IPS-18c (cell line): ENCODE measurements at regions not wholly inside any gene's neighbourhood (a gene's known extent, or its start where the extent isn't known, plus 50 kb on each side); places are given as distances from the start of the nearest gene placed in this dataset.

Experiments
- H3K4me3 ChIP-seq: 2 replicates; pipeline ENCODE4 v1.7.0; 2013; ENCODE audit warnings: low read depth, mild to moderate bottlenecking, low read length, moderate library complexity; ENCODE audit not compliant: insufficient read depth
- H3K9me3 ChIP-seq: one replicate; pipeline ENCODE4 v1.6.1; 2013; ENCODE audit warnings: mild to moderate bottlenecking, low read length, moderate library complexity; ENCODE audit not compliant: control insufficient read depth, insufficient read depth

DNA sequence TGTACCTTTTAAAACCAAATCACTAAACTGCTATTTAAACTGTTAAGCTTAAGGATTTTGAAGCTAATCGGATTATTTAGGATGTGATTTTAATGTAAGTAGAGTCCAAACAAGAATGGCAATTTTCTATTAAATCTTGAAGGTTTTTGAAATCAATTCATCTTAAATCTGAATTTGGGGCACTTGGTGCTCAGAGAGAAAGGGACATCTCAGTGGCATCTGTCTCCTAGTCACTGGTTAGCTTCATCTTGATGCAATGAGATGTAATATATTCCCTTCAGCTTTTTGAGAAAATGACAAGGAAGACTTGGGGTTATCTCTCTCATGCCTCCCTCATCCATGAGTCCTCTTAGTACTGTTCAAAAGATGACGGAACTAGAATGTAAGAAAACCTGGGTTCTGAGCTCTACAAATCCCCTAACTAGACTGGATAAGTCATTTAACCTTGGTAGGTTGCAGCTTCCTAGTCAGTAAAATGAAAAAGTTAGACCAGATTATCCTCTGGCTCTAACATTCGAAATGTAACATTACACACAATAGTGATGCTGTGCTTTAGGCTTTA, 198.5 kb upstream of the NEBL start:
- Histone ChIP-seq H3K9me3 (no peaks in the 10 kb centered on the region), H3K4me3 (no peak overlapping the region)

DNA sequence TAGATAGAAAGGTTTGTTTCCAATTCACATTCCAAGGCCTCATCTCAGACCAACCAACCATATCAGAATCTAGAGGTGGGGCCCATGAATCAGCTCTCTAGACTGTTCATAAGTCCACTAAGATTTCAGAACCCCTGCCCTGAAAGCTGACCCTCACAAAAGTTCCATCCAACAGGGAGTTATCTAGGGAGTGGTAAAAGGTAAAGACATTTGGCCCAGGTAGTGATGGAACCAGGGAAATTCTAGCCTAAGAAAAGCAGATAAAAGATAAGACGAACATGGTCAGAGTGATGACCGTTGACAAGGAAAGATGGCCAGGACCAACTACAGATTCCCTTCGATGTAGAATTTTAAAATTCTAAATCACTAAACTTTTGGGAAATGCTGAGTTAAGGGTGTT, 198.0 kb upstream of the NEBL start:
- H3K4me3 ChIP-seq, result no peak overlapping the region
- H3K9me3 ChIP-seq, result no peaks in the 10 kb centered on the region

DNA sequence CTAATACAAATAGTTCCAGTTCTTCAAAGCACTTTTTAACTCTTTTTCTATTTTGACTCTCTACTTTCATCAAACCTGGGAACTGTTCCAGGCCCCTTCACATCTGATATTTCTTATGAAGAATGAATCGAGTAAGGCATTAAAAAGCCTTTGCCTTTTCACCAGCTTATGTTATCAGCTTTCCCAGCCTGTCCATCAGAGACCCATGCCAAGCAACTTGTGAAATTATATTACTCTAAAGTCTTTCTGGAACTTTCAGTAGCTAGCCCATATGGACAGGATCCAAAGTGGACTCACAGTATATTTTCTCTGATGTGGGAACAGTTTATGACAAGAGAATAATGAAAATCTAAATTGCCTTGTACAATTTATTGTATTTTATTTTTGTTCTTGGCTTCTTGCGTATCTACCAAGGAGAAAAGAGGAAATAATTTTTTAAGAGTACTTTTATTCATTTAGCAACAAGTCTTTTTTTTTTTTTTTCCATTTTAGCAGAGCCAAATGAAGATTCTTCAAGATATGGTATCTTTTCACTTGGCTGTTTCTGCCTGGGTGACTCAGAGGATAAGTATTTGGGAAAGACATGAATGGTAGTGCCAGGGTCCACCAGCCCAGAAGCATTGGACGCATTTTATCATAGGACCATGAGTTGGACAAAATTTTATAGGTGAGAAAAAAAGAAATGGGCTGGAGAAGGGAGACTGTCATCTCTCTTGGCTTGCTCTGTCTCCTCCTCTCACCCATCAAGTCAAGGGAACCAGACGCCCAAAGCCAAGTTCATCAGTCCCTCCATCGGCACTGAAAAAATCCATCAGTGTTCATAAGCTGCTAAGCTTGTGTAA, 195.8 kb upstream of the NEBL start:
- Histone ChIP-seq H3K4me3 (no peak overlapping the region), H3K9me3 (no peaks in the 10 kb centered on the region)

DNA sequence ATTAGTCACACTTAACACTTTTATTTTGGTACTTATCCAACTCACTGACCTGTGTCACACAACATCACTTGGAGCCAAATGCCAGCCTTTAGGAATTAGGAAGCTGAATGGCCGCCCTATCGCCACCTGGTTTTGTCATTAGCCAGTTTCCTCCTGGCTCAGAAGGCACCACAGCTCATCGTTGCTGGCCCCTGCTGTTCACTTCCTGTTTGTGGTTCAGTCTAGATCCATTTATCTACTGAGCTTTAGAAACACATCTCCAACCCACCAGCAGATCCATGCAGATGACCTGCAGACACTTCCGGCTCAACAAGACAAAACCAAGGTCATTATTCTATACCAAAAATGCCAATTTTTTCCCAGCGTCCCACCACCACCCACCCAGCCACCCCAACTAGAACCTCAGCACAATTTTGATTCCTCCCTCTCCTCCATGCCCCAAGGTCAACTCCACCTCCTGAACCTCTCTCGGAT, 193.5 kb upstream of the NEBL start:
- Histone ChIP-seq H3K4me3 (no peak overlapping the region), H3K9me3 (no peaks in the 10 kb centered on the region)

DNA sequence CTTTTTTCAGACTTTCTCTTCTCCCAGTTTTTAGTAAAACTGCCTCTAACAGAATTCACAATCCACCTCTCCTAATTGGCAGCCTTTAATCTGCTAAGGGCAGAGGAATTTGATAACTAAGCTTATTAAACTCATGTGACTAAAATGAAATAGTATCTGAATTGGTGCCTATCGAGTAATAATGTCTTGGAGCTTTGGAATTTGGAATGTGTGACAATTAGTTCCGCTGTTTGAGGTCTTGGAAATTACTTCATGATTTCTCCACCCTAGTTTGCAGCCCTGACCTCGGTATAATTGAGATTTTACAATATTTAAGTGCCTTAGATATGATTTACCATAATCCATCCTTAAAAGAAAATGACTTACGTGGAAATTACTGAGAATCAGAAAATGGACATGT, 190.4 kb upstream of the NEBL start:
- no peak overlapping the region for H3K4me3 ChIP-seq
- H3K9me3 ChIP-seq, result no peaks in the 10 kb centered on the region

DNA sequence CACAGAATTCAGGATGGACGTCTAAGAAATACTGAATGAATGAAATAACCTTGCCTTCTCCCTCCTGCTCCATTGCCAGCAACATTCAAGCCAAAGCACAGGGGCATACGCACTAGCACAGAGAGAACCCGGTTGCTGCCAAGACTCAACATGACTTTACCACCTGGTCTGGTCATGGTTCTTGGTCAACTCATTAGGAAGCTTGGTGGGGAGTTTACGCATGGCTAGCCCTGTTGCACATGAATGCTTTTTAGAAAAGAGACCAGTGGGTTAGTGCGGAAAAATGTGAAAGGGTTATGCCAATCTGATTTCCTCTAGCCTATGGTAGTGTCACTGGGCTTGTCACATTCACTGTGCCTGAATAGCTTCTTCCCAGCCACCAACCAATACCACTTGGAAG, 187.6 kb upstream of the NEBL start:
- Histone ChIP-seq H3K9me3 (no peaks in the 10 kb centered on the region), H3K4me3 (no peak overlapping the region)

DNA sequence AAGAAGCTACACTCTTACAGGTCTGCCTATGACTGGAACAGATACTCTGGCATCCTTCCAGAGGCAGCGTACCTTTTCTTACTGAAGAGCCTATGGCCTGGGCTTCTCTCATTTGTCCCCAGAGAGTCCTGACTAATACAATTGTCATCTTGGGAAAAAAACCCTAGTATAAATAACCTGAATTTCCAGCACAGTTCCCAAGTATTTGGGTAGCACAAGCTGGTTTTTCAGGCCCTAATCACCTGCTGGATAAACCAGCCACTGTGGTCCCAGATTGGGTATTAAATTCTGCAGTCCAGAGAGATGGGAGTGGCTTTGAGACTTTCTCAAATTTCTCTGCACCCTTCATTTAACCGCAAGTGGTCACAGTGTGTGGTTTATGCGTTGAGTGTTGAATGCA, 186.8 kb upstream of the NEBL start:
- Histone ChIP-seq H3K9me3 (no peaks in the 10 kb centered on the region), H3K4me3 (no peak overlapping the region)

DNA sequence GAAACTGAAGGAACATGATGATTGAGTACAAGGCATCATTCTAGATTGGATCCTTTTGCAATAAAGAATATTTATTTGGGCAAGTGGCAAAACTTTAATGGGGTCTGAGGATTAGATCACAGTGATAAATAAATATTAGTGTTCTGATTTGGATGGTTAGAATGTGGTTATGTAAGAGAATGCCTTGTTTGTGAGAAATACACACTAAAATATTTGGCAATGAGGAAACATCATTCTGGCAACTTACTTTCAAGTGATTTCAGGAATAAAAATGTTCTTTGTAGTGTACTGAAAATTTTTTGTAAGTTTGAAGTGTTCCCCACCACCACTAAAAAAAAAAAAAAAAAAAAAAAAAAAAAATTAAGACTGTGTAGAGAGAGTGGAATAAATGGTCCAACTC, 185.1 kb upstream of the NEBL start:
- H3K9me3 ChIP-seq, result no peaks in the 10 kb centered on the region
- no peak overlapping the region for H3K4me3 ChIP-seq

DNA sequence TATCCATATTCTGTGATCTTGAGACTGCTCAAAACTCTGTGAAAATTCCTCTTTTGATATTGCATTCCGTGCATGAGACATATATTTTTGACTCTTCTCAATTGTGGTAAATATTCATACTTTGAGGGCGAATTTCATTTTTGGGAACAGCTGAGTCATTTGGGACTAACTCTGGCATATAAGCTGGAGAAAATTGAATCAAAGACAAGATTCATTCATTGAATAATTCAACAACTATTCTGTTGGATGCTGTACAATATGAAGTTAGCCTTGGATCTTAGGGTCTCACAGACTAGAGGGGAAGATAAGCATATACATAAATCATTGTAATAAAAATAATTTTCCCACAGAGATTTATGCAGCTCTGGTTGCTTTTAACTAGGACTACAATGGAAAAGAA, 183.2 kb upstream of the NEBL start:
- Histone ChIP-seq H3K4me3 (no peak overlapping the region), H3K9me3 (no peaks in the 10 kb centered on the region)

DNA sequence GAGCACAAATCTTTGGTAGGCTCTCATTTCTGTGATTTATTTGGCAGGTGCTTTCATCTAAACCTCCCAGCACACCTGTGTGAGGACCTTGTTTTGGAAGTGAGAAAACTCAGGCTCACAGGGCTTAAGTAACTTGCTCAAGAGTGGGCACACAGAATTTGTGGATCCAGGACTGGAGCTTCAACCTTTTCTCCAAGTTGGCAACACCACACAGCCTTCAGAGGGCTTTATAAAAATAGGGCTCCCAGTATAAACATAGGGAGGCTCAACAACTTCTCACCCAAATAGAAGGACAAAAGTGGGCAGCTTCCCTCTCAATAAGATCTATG, 182.2 kb upstream of the NEBL start:
- no peak overlapping the region for H3K4me3 ChIP-seq
- H3K9me3 ChIP-seq, result no peaks in the 10 kb centered on the region

DNA sequence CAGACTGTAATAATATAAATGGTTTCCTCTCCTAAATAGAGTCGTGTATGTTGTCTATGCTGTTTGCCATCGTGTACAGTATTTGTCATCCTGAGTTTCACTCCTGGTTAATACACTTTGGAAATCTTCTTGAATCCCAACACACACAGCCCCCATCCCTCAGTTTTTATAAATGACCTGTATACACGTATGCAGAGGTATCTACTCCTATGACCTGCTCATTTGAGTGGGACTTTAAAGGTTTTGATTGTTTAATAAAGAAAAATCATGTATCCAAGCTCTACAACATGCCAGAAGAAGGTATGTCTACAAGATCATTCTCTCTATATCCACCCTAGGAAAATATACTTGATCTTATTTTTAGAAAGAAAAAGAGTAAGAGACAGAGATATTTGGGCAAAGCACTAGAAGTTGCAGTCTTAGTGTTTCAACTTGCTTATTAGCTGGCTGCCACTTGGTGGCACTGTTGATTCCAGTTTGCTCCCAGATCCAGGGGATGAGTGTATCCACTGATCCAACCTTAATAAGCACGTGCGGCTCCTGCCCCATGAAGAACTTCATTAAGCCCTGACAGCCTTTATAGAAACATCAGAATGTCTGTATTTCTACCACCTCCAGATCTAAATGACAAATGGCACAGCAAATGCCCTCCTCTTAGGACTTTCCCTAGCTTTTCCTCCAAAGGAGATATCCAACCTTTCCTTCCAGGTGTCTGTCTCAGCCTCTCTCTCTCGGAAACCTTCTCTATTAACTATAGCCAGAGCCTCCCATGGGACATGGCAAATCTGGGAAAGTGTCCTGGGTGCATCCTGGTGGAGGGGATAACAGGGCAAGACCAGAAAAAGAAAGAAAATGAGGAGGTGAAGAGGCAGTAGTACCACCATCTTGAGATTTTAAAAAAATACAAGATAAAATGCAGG, 181.6 kb upstream of the NEBL start:
- H3K9me3 ChIP-seq, result no peaks in the 10 kb centered on the region

DNA sequence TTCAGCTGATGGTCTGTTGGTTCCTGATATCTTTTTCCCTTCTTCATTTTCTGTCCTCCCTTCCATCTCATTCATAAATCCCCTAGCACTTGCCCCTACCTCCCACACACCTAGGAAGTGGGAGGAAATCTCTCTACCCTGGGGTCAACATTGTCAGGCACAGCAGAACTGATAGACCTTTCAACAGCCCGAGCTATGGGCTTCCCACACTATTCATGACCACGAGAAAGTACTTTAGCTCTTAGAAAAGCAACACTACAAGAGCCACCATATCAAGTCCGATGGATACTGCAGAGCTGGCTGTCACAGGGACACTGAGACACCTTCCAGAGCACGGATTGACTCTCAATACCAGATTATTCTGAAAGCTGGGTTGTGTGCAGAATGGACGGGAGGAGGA, 180.6 kb upstream of the NEBL start:
- H3K4me3 ChIP-seq, result no peak overlapping the region
- H3K9me3 ChIP-seq, result no peaks in the 10 kb centered on the region

More for the DNA sequence above, 181.6 kb upstream of the NEBL start:
- H3K4me3 ChIP-seq, result no peak overlapping the region

DNA sequence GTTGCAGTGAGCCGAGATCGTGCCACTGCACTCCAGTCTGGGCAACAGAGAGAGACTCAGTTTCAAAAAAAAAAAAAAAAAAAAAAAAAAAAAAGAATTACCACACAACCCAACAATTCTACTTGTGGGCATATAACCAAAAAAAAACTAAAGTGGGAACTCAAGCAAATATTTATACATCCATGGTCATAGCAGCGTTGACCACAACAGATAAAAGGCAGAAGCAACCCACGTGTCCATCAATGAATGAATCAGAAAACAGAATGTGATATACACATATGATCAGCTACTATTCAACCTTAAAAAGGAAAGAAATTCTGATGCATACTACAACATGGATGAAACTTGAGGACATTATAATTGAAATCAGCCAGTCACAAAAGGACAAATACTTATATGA, 179.3 kb upstream of the NEBL start:
- Histone ChIP-seq H3K4me3 (no peak overlapping the region), H3K9me3 (no peaks in the 10 kb centered on the region)

DNA sequence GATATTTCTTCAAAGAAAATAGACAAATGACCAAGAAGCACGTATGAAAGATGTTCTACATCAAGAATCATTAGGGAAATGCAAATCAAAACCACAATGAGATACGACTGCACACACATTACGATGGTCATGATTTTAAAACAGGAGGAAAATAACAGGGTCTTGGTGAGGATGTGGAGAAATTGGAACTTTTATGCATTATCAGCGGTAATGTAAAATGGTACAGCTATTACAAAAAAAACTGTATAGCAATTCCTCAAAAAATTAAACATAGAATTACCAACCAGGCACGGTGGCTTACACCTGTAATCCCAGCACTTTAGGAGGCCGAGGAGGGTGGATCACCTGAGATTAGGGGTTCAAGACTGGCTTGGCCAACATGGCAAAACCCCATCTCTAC, 178.8 kb upstream of the NEBL start:
- Histone ChIP-seq H3K9me3 (no peaks in the 10 kb centered on the region), H3K4me3 (no peak overlapping the region)

DNA sequence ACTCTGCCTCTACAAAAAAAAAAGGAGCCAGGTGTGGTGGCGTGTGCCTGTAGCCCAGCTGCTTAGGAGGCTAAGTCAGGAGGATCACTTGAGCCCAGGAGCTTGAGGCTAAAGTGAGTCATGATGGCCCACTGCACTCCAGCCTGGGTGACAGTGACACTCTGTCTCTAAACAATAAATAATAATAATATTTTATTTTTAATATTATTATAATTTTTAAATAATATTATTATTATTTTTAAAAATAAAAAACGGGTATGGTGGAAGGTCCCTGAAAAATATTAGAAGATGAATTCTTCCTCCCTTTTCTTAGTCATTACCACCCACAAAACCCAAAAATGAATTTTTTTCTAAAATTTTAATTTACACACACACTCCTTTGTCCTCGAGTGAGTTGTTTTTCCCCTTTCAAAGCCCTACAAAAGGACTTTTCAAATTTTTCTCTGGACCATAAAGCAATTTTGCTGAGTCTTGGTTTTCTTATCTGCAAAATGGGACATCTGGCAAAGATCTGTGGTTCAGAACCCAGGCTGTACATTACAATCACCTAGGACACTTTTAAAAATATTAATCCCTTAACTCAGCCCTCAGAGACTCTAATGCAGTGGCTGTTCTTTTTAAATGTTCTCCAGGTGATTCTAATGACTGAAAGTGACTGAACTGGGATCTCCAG, 174.0 kb upstream of the NEBL start:
- Histone ChIP-seq H3K4me3 (no peak overlapping the region), H3K9me3 (no peaks in the 10 kb centered on the region)

DNA sequence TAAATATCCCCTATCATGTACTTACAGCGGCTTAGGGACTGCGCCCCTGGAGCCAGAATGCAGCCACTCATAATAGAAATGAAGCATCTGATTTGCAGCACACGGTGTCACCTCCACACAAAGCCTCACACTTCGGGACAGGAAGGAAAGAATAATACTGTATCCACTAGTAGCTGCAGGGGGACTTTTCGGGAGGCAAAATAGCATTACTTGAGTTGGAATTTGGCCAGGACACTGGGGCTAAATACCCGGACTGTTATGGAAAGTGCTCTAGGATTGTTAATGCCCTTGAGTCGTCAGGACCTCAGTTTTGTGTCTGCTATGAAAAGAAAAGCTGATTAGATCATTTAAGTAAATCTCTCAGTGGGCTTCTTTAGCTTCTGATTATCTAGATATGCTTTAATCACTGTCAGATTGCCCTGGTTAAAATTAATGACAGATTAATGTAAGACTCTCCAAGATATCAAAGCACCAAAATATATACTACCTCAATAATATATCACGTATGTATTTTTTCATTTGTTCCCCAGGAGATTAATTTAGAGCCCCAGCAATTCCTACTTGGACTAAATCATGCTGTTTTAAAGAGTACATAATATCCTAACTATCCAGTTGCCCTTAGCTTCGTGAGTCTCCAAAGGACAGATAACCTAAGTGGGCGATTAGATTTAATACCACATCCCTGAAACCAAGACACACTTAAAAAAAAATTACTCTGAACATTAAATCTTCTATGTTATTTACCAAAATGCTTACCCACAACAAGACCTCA, 173.0 kb upstream of the NEBL start:
- Histone ChIP-seq H3K4me3 (no peak overlapping the region), H3K9me3 (no peaks in the 10 kb centered on the region)

DNA sequence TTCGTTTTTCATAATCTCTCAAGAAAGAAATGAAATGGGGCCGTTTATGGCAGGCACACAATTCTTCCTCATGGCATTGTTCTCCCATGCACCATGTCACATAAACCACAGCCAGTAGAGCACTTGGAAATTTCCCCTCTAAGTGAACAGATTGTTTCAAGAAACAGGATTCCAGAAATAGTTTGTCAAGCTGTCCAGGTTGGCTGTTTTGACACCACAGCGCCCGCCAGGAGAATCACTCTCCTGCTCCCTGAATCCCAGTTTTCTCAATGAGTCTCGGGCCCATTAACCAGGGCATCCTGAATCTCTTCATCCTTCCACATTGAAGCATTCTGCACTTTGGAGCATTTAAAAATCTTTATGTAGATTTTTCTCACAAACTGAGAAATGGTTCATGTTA, 172.2 kb upstream of the NEBL start:
- no peaks in the 10 kb centered on the region for H3K9me3 ChIP-seq
- no peak overlapping the region for H3K4me3 ChIP-seq
